Keratinocyte (primary cell): ENCODE measurements at regions not wholly inside any gene's neighbourhood (a gene's known extent, or its start where the extent isn't known, plus 50 kb on each side); places are given as distances from the start of the nearest gene placed in this dataset.

Experiments
- DNase-seq: peaks from one replicate; pipeline ENCODE4 v3.0.0-alpha.2; 2011; ENCODE audit warnings: low read depth, missing footprints, low spot score
- FAIRE-seq: peaks from 2 replicates; lab custom pipeline; 2011; peaks lifted over from hg19 to GRCh38; lab: Jason Lieb, UNC
- H2AFZ ChIP-seq: 2 replicates; pipeline ENCODE4 v1.6.0; 2012; ENCODE audit warnings: low read length, control low read depth, inconsistent platforms; ENCODE audit not compliant: control insufficient read depth
- H3K27ac ChIP-seq: 2 replicates; pipeline ENCODE4 v1.5.1; 2011; ENCODE audit warnings: low read length; ENCODE audit not compliant: control insufficient read depth, insufficient read depth
- H3K27me3 ChIP-seq: 3 replicates; pipeline ENCODE4 v1.6.0; 2011; ENCODE audit warnings: low read length; ENCODE audit not compliant: control insufficient read depth, insufficient read depth; ENCODE audit errors: extremely low read depth
- H3K36me3 ChIP-seq, 2 experiments: 2 replicates in 1 of 2; 3 replicates in 1 of 2; pipeline ENCODE4 v1.5.1; 2011; ENCODE audit warnings: low read length in 2 of 2, mild to moderate bottlenecking in 1 of 2; ENCODE audit not compliant: control insufficient read depth in 2 of 2, insufficient read depth in 2 of 2; ENCODE audit errors: extremely low read depth in 1 of 2
- H3K4me1 ChIP-seq: 3 replicates; pipeline ENCODE4 v1.5.1; 2011; ENCODE audit warnings: low read length; ENCODE audit not compliant: control insufficient read depth, insufficient read depth; ENCODE audit errors: extremely low read depth
- H3K4me2 ChIP-seq: 3 replicates; pipeline ENCODE4 v1.6.0; 2011; ENCODE audit warnings: low read depth, low read length; ENCODE audit not compliant: control insufficient read depth, insufficient read depth; ENCODE audit errors: extremely low read depth
- H3K4me3 ChIP-seq, 3 experiments: fragments of 200-600 bp in 1 of 3; sonication (generic) in 1 of 3; 2 replicates in 2 of 3; 3 replicates in 1 of 3; pipeline ENCODE4 v1.5.1; 2011 to 2016; ENCODE audit warnings: low read length in 3 of 3, mild to moderate bottlenecking in 3 of 3, control low read depth in 2 of 3, inconsistent platforms in 1 of 3, low read depth in 1 of 3, mixed read lengths in 1 of 3, mixed run types in 1 of 3, moderate library complexity in 1 of 3; ENCODE audit not compliant: control insufficient read depth in 2 of 3, insufficient read depth in 2 of 3; ENCODE audit errors: extremely low read depth in 1 of 3
- H3K79me2 ChIP-seq: 2 replicates; pipeline ENCODE4 v1.6.0; 2012; ENCODE audit warnings: low read length; ENCODE audit not compliant: control insufficient read depth, insufficient read depth
- H3K9ac ChIP-seq: 3 replicates; pipeline ENCODE4 v1.6.0; 2011; ENCODE audit warnings: low read length; ENCODE audit not compliant: control insufficient read depth, insufficient read depth; ENCODE audit errors: extremely low read depth
- H3K9me1 ChIP-seq: 3 replicates; pipeline ENCODE4 v1.6.0; 2011; ENCODE audit warnings: low read length; ENCODE audit not compliant: control insufficient read depth, insufficient read depth; ENCODE audit errors: extremely low read depth
- H3K9me3 ChIP-seq: 2 replicates; pipeline ENCODE4 v1.5.1; 2012; ENCODE audit warnings: low read depth, low read length; ENCODE audit not compliant: control insufficient read depth
- H4K20me1 ChIP-seq: 3 replicates; pipeline ENCODE4 v1.6.0; 2011; ENCODE audit warnings: low read length; ENCODE audit not compliant: control insufficient read depth, insufficient read depth; ENCODE audit errors: extremely low read depth
- EZH2 ChIP-seq: IDR thresholded peaks from one replicate; pipeline ENCODE4 v1.6.1; 2012; ENCODE audit warnings: inconsistent platforms, mild to moderate bottlenecking, low read length, moderate library complexity
- dilution Hi-C: fragments of 300-500 bp; cut with MboI; formaldehyde crosslinking; loops from one replicate; pipeline ENCODE4 v1.7.0; 2020; ENCODE audit warnings: low sequenced_read_pairs; ENCODE audit not compliant: extremely low pct_ligation_motif_present
- TF ChIP-seq, protein P1 (sequence below), 3 experiments: IDR thresholded peaks in 1 of 3; conservative IDR thresholded peaks in 1 of 3; optimal IDR thresholded peaks in 1 of 3; 2 replicates in 2 of 3; 3 replicates in 1 of 3; pipeline versions ENCODE3 to v1.5.1; 2011; ENCODE audit warnings: low read length in 3 of 3, mild to moderate bottlenecking in 3 of 3, moderate library complexity in 2 of 3, control low read depth in 1 of 3, inconsistent platforms in 1 of 3; ENCODE audit not compliant: insufficient read depth in 2 of 3; ENCODE audit errors: extremely low read depth in 1 of 3

DNA sequence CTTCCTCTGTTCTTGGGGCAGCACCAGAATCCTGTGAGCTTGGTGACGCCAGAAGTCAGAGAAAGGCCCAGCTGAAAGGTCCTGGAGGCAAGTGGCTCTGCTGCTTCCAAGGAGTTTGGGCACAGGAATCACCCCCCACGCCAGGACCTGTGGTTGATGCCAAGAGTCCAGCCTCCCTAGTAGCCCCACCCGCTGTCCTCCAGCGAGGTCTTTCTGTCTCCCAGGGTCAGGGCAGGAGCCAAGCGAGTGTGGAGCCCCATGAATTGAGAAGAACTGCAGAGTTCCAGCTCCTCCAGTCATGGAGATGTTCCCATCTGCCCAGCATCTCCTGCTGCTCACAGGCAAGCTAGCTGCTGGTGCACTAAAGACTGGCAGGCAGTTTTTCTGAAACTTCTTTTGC is 631.7 kb upstream of the MGMT start:
- Histone ChIP-seq H3K9me3 (no peaks in the 10 kb centered on the region), H3K9me1 (no peaks in the 10 kb centered on the region), H3K27ac (no peak overlapping the region), H3K27me3 (no peaks in the 10 kb centered on the region), H4K20me1 (no peaks in the 10 kb centered on the region), H3K79me2 (no peaks in the 10 kb centered on the region), H3K36me3 (no peaks in the 10 kb centered on the region), H3K4me3 (no peak overlapping the region), H3K4me2 (no peak overlapping the region), H3K4me1 (no peaks in the 10 kb centered on the region), H2AFZ (no peak overlapping the region), H3K9ac (no peak overlapping the region)
- dilution Hi-C loops = no loop called here
- FAIRE-seq = no peak
- TF ChIP-seq EZH2 = no peak
- TF ChIP-seq, protein P1, sequence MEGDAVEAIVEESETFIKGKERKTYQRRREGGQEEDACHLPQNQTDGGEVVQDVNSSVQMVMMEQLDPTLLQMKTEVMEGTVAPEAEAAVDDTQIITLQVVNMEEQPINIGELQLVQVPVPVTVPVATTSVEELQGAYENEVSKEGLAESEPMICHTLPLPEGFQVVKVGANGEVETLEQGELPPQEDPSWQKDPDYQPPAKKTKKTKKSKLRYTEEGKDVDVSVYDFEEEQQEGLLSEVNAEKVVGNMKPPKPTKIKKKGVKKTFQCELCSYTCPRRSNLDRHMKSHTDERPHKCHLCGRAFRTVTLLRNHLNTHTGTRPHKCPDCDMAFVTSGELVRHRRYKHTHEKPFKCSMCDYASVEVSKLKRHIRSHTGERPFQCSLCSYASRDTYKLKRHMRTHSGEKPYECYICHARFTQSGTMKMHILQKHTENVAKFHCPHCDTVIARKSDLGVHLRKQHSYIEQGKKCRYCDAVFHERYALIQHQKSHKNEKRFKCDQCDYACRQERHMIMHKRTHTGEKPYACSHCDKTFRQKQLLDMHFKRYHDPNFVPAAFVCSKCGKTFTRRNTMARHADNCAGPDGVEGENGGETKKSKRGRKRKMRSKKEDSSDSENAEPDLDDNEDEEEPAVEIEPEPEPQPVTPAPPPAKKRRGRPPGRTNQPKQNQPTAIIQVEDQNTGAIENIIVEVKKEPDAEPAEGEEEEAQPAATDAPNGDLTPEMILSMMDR (optimal IDR thresholded peaks at IDR 0.05 in 1 of 3, IDR thresholded peaks at IDR 0.05 in 1 of 3, conservative IDR thresholded peaks at IDR 0.05 in 1 of 3; ENCODE audit: extremely low read depth in 1 of 3, insufficient read depth in 2 of 3, low read length in 3 of 3) = no peak
- DNase-seq = no peak

DNA sequence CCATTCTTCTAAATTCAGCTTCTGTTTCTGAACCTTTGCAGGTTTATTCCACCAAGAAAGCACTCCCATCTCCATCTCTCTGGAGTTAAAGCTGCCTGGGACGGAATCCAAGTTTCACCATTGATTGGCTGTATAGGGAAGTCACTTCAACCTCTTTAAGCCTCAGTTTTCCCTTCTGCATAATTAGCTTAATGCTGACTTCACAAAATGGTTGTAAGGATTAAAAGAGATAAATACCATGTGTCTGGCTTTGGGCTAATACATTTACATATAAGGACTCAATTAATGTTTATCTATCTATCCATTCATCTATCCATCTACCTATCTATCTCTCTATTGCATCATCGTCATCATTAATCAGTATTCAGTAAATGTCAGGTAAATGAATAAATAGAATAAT is 629.6 kb upstream of the MGMT start:
- TF ChIP-seq, protein P1 (optimal IDR thresholded peaks at IDR 0.05 in 1 of 3, IDR thresholded peaks at IDR 0.05 in 1 of 3, conservative IDR thresholded peaks at IDR 0.05 in 1 of 3; ENCODE audit: extremely low read depth in 1 of 3, insufficient read depth in 2 of 3, low read length in 3 of 3) = no peak
- no peak for TF ChIP-seq EZH2
- H3K27ac ChIP-seq = no peak overlapping the region
- H3K9me3 ChIP-seq = no peaks in the 10 kb centered on the region
- no peaks in the 10 kb centered on the region for H3K36me3 ChIP-seq
- H3K9me1 ChIP-seq = no peaks in the 10 kb centered on the region
- no peaks in the 10 kb centered on the region for H4K20me1 ChIP-seq
- no peak for FAIRE-seq
- H3K4me1 ChIP-seq = no peaks in the 10 kb centered on the region
- H3K9ac ChIP-seq = no peak overlapping the region
- no peak overlapping the region for H2AFZ ChIP-seq
- DNase-seq = no peak
- H3K4me2 ChIP-seq = no peak overlapping the region
- H3K27me3 ChIP-seq = no peaks in the 10 kb centered on the region
- no peak overlapping the region for H3K4me3 ChIP-seq
- H3K79me2 ChIP-seq = no peaks in the 10 kb centered on the region
- dilution Hi-C loops = no loop called here
